Ammon's horn (tissue), 1 donor: ENCODE measurements at regions not wholly inside any gene's neighbourhood (a gene's known extent, or its start where the extent isn't known, plus 50 kb on each side); places are given as distances from the start of the nearest gene placed in this dataset.
"Not testable (repeated sequence)": the region's sequence is repeated elsewhere in the genome, so short reads cannot be mapped to it uniquely, and the experiment has no call there.

ENCODE experiments used
- DNase-seq: peaks from one replicate; pipeline ENCODE4 v3.0.0-alpha.2; 2016; ENCODE audit warnings: low spot score

- DNase-seq: no peak
Measured at GRCh38 chr12:127041985-127042625, 1224.9 kb upstream of the TMEM132C start.

- DNase-seq: no peak
Measured at GRCh38 chr12:127043731-127044130, 1223.2 kb upstream of the TMEM132C start.

- no peak for DNase-seq
Measured at GRCh38 chr12:127044836-127045235, 1222.1 kb upstream of the TMEM132C start.

- no peak for DNase-seq
Measured at GRCh38 chr12:127046467-127046866, 1220.5 kb upstream of the TMEM132C start.

- no peak for DNase-seq
Measured at GRCh38 chr12:127048057-127048456, 1218.9 kb upstream of the TMEM132C start.

GRCh38 chr12:127048525-127048924 lies 1218.4 kb upstream of the TMEM132C start:
- not testable (repeated sequence) for DNase-seq

GRCh38 chr12:127051139-127051538 lies 1215.8 kb upstream of the TMEM132C start:
- DNase-seq: no peak

GRCh38 chr12:127052511-127053232 lies 1214.3 kb upstream of the TMEM132C start:
- no peak for DNase-seq

GRCh38 chr12:127054531-127054930 lies 1212.4 kb upstream of the TMEM132C start:
- no peak for DNase-seq

GRCh38 chr12:127060310-127060847 lies 1206.6 kb upstream of the TMEM132C start:
- no peak for DNase-seq

GRCh38 chr12:127060933-127061332 lies 1206.0 kb upstream of the TMEM132C start:
- DNase-seq: no peak

GRCh38 chr12:127063339-127064072 lies 1203.5 kb upstream of the TMEM132C start:
- DNase-seq: no peak

GRCh38 chr12:127064207-127064606 lies 1202.8 kb upstream of the TMEM132C start:
- no peak for DNase-seq

- DNase-seq: no peak
Measured at GRCh38 chr12:127065595-127065994, 1201.4 kb upstream of the TMEM132C start.

- DNase-seq: peak; percentile 8
Measured at GRCh38 chr12:127070515-127071157, 1196.3 kb upstream of the TMEM132C start.

- DNase-seq: no peak
Measured at GRCh38 chr12:127074161-127074560, 1192.8 kb upstream of the TMEM132C start.

- no peak for DNase-seq
Measured at GRCh38 chr12:127075981-127076380, 1191.0 kb upstream of the TMEM132C start.

GRCh38 chr12:127077262-127078045 lies 1189.5 kb upstream of the TMEM132C start:
- no peak for DNase-seq

- DNase-seq: no peak
Measured at GRCh38 chr12:127078577-127079350, 1188.2 kb upstream of the TMEM132C start.

GRCh38 chr12:127079636-127080035 lies 1187.3 kb upstream of the TMEM132C start:
- DNase-seq: no peak

- no peak for DNase-seq
Measured at GRCh38 chr12:127081058-127081457, 1185.9 kb upstream of the TMEM132C start.
